ENCODE measurements at regions not wholly inside any gene's neighbourhood (a gene's known extent, or its start where the extent isn't known, plus 50 kb on each side); places are given as distances from the start of the nearest gene placed in this dataset.

GRCh38 chr6:14252271-14252850, 134.8 kb downstream of the CD83 start:
- no peak for TF ChIP-seq CTCF (conservative IDR thresholded peaks at IDR 0.05; ENCODE audit: low read depth, low read length)
- no peak overlapping the region for H3K4me3 ChIP-seq (ENCODE audit: low read depth, low read length)
- no peak for DNase-seq (ENCODE audit: low read depth)

GRCh38 chr6:14254505-14254904, 136.9 kb downstream of the CD83 start:
- H3K4me3 ChIP-seq (ENCODE audit: low read depth, low read length): no peak overlapping the region
- TF ChIP-seq CTCF (conservative IDR thresholded peaks at IDR 0.05; ENCODE audit: low read depth, low read length): no peak
- no peak for DNase-seq (ENCODE audit: low read depth)

GRCh38 chr6:14255916-14256315, 138.3 kb downstream of the CD83 start:
- TF ChIP-seq CTCF (conservative IDR thresholded peaks at IDR 0.05; ENCODE audit: low read depth, low read length): no peak
- no peak for DNase-seq (ENCODE audit: low read depth)

GRCh38 chr6:14258117-14258516, 140.5 kb downstream of the CD83 start:
- no peak overlapping the region for H3K4me3 ChIP-seq (ENCODE audit: low read depth, low read length)
- no peak for DNase-seq (ENCODE audit: low read depth)
- no peak for TF ChIP-seq CTCF (conservative IDR thresholded peaks at IDR 0.05; ENCODE audit: low read depth, low read length)

More at GRCh38 chr6:14255916-14256315, 138.3 kb downstream of the CD83 start:
- no peak overlapping the region for H3K4me3 ChIP-seq (ENCODE audit: low read depth, low read length)

GRCh38 chr6:14258695-14259593, 141.4 kb downstream of the CD83 start:
- no peak for TF ChIP-seq CTCF (conservative IDR thresholded peaks at IDR 0.05; ENCODE audit: low read depth, low read length)
- DNase-seq (ENCODE audit: low read depth): no peak
- no peak overlapping the region for H3K4me3 ChIP-seq (ENCODE audit: low read depth, low read length)

GRCh38 chr6:14259594-14260152, 142.1 kb downstream of the CD83 start:
- TF ChIP-seq CTCF (conservative IDR thresholded peaks at IDR 0.05; ENCODE audit: low read depth, low read length): no peak
- no peak for DNase-seq (ENCODE audit: low read depth)

More at GRCh38 chr6:14259594-14260152, 142.1 kb downstream of the CD83 start:
- no peak overlapping the region for H3K4me3 ChIP-seq (ENCODE audit: low read depth, low read length)

All from epithelial cell of proximal tubule (primary cell).